ENCODE measurements at regions not wholly inside any gene's neighbourhood (a gene's known extent, or its start where the extent isn't known, plus 50 kb on each side); places are given as distances from the start of the nearest gene placed in this dataset.

- TF ChIP-seq, protein P1, sequence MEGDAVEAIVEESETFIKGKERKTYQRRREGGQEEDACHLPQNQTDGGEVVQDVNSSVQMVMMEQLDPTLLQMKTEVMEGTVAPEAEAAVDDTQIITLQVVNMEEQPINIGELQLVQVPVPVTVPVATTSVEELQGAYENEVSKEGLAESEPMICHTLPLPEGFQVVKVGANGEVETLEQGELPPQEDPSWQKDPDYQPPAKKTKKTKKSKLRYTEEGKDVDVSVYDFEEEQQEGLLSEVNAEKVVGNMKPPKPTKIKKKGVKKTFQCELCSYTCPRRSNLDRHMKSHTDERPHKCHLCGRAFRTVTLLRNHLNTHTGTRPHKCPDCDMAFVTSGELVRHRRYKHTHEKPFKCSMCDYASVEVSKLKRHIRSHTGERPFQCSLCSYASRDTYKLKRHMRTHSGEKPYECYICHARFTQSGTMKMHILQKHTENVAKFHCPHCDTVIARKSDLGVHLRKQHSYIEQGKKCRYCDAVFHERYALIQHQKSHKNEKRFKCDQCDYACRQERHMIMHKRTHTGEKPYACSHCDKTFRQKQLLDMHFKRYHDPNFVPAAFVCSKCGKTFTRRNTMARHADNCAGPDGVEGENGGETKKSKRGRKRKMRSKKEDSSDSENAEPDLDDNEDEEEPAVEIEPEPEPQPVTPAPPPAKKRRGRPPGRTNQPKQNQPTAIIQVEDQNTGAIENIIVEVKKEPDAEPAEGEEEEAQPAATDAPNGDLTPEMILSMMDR (conservative IDR thresholded peaks at IDR 0.05; ENCODE audit: low read depth in 2 of 2) = no peak
- TF ChIP-seq ZNF114 (CRISPR knock-in tag; IDR thresholded peaks at IDR 0.05) (no peak), NANOG (IDR thresholded peaks at IDR 0.05; ENCODE audit: borderline replicate concordance) (no peak)
Measured at GRCh38 chr2:146997945-146998344, 846.9 kb upstream of the ACVR2A start (continued).

DNA sequence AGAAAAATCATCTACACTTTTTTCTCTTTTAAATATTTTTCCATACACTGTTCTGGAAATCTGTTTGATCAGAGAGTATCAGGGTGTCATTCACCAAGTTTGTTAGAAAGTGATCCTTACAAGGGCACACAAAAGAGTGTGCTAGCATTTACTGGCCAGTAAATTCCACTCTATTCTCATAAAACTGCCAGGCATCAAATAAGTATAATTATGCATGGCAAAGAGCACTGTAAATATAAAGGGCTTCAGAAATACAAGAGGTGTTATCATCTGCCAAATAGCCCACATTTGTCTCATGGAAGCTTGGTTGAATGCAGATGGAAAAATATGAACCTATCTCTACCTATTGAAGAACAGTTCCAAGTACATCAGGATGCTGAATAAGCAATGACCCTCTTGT lies 847.3 kb upstream of the ACVR2A start:
- TF ChIP-seq ZNF331 (CRISPR knock-in tag; IDR thresholded peaks at IDR 0.05; ENCODE audit: low read depth) (no peak), STAT1 (IDR thresholded peaks at IDR 0.05; ENCODE audit: unreplicated experiment) (no peak), ZNF114 (CRISPR knock-in tag; IDR thresholded peaks at IDR 0.05) (no peak), ZNF462 (CRISPR knock-in tag; IDR thresholded peaks at IDR 0.05) (no peak), EZH2phosphoT487 (IDR thresholded peaks at IDR 0.05; ENCODE audit: unreplicated experiment) (no peak), ETS1 (IDR thresholded peaks at IDR 0.05) (no peak), JUNB (IDR thresholded peaks at IDR 0.05; ENCODE audit: unreplicated experiment) (no peak)
- TF ChIP-seq, protein P2, sequence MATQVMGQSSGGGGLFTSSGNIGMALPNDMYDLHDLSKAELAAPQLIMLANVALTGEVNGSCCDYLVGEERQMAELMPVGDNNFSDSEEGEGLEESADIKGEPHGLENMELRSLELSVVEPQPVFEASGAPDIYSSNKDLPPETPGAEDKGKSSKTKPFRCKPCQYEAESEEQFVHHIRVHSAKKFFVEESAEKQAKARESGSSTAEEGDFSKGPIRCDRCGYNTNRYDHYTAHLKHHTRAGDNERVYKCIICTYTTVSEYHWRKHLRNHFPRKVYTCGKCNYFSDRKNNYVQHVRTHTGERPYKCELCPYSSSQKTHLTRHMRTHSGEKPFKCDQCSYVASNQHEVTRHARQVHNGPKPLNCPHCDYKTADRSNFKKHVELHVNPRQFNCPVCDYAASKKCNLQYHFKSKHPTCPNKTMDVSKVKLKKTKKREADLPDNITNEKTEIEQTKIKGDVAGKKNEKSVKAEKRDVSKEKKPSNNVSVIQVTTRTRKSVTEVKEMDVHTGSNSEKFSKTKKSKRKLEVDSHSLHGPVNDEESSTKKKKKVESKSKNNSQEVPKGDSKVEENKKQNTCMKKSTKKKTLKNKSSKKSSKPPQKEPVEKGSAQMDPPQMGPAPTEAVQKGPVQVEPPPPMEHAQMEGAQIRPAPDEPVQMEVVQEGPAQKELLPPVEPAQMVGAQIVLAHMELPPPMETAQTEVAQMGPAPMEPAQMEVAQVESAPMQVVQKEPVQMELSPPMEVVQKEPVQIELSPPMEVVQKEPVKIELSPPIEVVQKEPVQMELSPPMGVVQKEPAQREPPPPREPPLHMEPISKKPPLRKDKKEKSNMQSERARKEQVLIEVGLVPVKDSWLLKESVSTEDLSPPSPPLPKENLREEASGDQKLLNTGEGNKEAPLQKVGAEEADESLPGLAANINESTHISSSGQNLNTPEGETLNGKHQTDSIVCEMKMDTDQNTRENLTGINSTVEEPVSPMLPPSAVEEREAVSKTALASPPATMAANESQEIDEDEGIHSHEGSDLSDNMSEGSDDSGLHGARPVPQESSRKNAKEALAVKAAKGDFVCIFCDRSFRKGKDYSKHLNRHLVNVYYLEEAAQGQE (IDR thresholded peaks at IDR 0.05; ENCODE audit: unreplicated experiment) = no peak
- TF ChIP-seq, protein P1 (conservative IDR thresholded peaks at IDR 0.05; ENCODE audit: low read depth in 2 of 2) = no peak

More for the DNA sequence above, 847.3 kb upstream of the ACVR2A start:
- Histone ChIP-seq H3K9me2 (ENCODE audit: insufficient read depth) (0 out of 2 replicates have a peak, but pooled peaks cover 9% of the 10 kb centered on the region), H3F3A (replicated peaks; ENCODE audit: low read depth) (no peaks in the 10 kb centered on the region), H3K79me2 (replicated peaks; ENCODE audit: insufficient read depth) (no peaks in the 10 kb centered on the region), H3K27ac (ENCODE audit: low read depth) (no peak overlapping the region), H3K4me3 (no peak overlapping the region), H2AFZ (no peak overlapping the region), H3K36me3 (ENCODE audit: insufficient read depth) (no peaks in the 10 kb centered on the region), H3K4me1 (ENCODE audit: insufficient read depth) (peaks cover 11% of the 10 kb centered on the region), H3K27me3 (ENCODE audit: insufficient read depth) (no peaks in the 10 kb centered on the region), H4K20me1 (replicated peaks; ENCODE audit: insufficient read depth) (no peaks in the 10 kb centered on the region), H3K4me2 (no peak overlapping the region)
- no peak overlapping the region for H3K4me3 Mint-ChIP-seq
- peaks cover 2% of the 10 kb centered on the region for H3K27me3 Mint-ChIP-seq (ENCODE audit: insufficient read depth, low read depth, poor library complexity)
- DNase-seq (ENCODE audit: low spot score) = no peak
- no peak overlapping the region for H3K27ac Mint-ChIP-seq
- peaks cover 6% of the 10 kb centered on the region; the same call in 2 of the 3 replicates for H3K4me1 Mint-ChIP-seq
- H3K9me3 Mint-ChIP-seq = no peaks in the 10 kb centered on the region
- no peak for ATAC-seq
- no peaks in the 10 kb centered on the region for H3K36me3 Mint-ChIP-seq (ENCODE audit: low read depth)

Data from GM23338 (cell line).